ENCODE measurements at regions not wholly inside any gene's neighbourhood (a gene's known extent, or its start where the extent isn't known, plus 50 kb on each side); places are given as distances from the start of the nearest gene placed in this dataset.

- TF ChIP-seq CTCF (optimal IDR thresholded peaks at IDR 0.05 in 1 of 3, IDR thresholded peaks at IDR 0.05 in 1 of 3, conservative IDR thresholded peaks at IDR 0.05 in 1 of 3; ENCODE audit: extremely low read depth in 1 of 3, insufficient read depth in 2 of 3, low read length in 3 of 3) (no peak), EZH2 (IDR thresholded peaks at IDR 0.05; ENCODE audit: low read length) (no peak)
These were observed 1345.6 kb downstream of the NSUN3 start for GRCh38 chr3:95408464-95408862.

Measured in keratinocyte (primary cell).